OCI-LY7 (cell line): ENCODE measurements at regions not wholly inside any gene's neighbourhood (a gene's known extent, or its start where the extent isn't known, plus 50 kb on each side); places are given as distances from the start of the nearest gene placed in this dataset.

ENCODE experiments used
- BruUV-seq: library from RNA; stranded (reverse); fragments of 400-500 nt; replicated peaks from 2 replicates; lab custom pipeline; 2021; lab: Mats Ljungman, UMichigan
- CTCF ChIA-PET: fragments of 300-600 bp; sonication (Branson Sonifier 250); formaldehyde crosslinking; loops from one replicate; lab custom pipeline; 2022; ENCODE audit warnings: antibody characterized with exemption; ENCODE audit not compliant: unreplicated experiment; lab: Charles Lee
- POLR2A ChIA-PET: fragments of 300-600 bp; sonication (Branson Sonifier 250); formaldehyde crosslinking; loops from one replicate; lab custom pipeline; 2022; ENCODE audit warnings: antibody characterized with exemption; lab: Charles Lee
- DNase-seq: peaks from one replicate; pipeline ENCODE4 v3.0.0-alpha.2; 2015; ENCODE audit warnings: low spot score
- H2AFZ ChIP-seq: fragments of 200-600 bp; sonication (generic), shearing (Covaris generic); 2 replicates; pipeline ENCODE4 v1.6.1; 2014; ENCODE audit warnings: mild to moderate bottlenecking, antibody characterized with exemption, low read length, moderate library complexity
- H3K27ac ChIP-seq: fragments of 200-600 bp; sonication (generic); 2 replicates; pipeline ENCODE4 v1.5.1; 2014; ENCODE audit warnings: mixed run types, low read depth, mild to moderate bottlenecking, moderate library complexity, low read length, inconsistent platforms; ENCODE audit not compliant: poor library complexity, severe bottlenecking
- H3K36me3 ChIP-seq: fragments of 200-600 bp; sonication (generic); 2 replicates; pipeline ENCODE4 v1.6.1; 2014; ENCODE audit warnings: mild to moderate bottlenecking, antibody characterized with exemption, low read length, moderate library complexity, mixed read lengths; ENCODE audit not compliant: insufficient read depth
- H3K4me1 ChIP-seq: fragments of 200-600 bp; sonication (generic); 2 replicates; pipeline ENCODE4 v1.5.1; 2014; ENCODE audit warnings: mild to moderate bottlenecking, low read length; ENCODE audit not compliant: insufficient read depth, poor library complexity, severe bottlenecking
- H3K4me2 ChIP-seq: fragments of 200-600 bp; sonication (generic); 2 replicates; pipeline ENCODE4 v1.6.1; 2014; ENCODE audit warnings: mild to moderate bottlenecking, low read length
- H3K4me3 ChIP-seq: fragments of 200-600 bp; sonication (generic); 2 replicates; pipeline ENCODE4 v1.5.1; 2014; ENCODE audit warnings: mild to moderate bottlenecking, low read depth, low read length; ENCODE audit not compliant: poor library complexity, severe bottlenecking
- H3K79me2 ChIP-seq: fragments of 200-600 bp; sonication (generic); 2 replicates; pipeline ENCODE4 v1.6.1; 2016; ENCODE audit warnings: low read depth, mild to moderate bottlenecking, low read length, moderate library complexity, mixed read lengths; ENCODE audit not compliant: insufficient read depth
- H3K9me2 ChIP-seq: fragments of 200-600 bp; sonication (generic); 2 replicates; pipeline ENCODE4 v1.6.1; 2016; ENCODE audit warnings: mild to moderate bottlenecking, low read length, mixed read lengths; ENCODE audit not compliant: insufficient read depth
- H3K9me3 ChIP-seq: fragments of 200-600 bp; sonication (generic); 2 replicates; pipeline ENCODE4 v1.6.1; 2014; ENCODE audit warnings: mild to moderate bottlenecking, mixed run types, low read length, mixed read lengths
- H4K20me1 ChIP-seq: fragments of 200-600 bp; sonication (generic); 2 replicates; pipeline ENCODE4 v1.6.1; 2014; ENCODE audit warnings: mild to moderate bottlenecking, antibody characterized with exemption, low read length, moderate library complexity, mixed read lengths; ENCODE audit not compliant: insufficient read depth
- EZH2phosphoT487 ChIP-seq: fragments of 200-600 bp; sonication (generic); IDR thresholded peaks from 2 replicates; pipeline ENCODE4 v1.6.1; 2018; ENCODE audit warnings: low read depth, borderline replicate concordance, mild to moderate bottlenecking, mixed run types, antibody characterized with exemption, low read length, moderate library complexity, mixed read lengths
- intact Hi-C: fragments of 100-400 bp; cut with micrococcal nuclease; formaldehyde crosslinking; loops from one replicate; pipeline ENCODE4 v1.10.0; 2022; ENCODE audit not compliant: unreplicated experiment
- TF ChIP-seq, protein P1 (sequence below): fragments of 200-600 bp; sonication (generic); conservative IDR thresholded peaks from 2 replicates; pipeline ENCODE4 v1.5.1; 2014; ENCODE audit warnings: mild to moderate bottlenecking, antibody characterized with exemption, low read length, moderate library complexity, mixed read lengths

DNA sequence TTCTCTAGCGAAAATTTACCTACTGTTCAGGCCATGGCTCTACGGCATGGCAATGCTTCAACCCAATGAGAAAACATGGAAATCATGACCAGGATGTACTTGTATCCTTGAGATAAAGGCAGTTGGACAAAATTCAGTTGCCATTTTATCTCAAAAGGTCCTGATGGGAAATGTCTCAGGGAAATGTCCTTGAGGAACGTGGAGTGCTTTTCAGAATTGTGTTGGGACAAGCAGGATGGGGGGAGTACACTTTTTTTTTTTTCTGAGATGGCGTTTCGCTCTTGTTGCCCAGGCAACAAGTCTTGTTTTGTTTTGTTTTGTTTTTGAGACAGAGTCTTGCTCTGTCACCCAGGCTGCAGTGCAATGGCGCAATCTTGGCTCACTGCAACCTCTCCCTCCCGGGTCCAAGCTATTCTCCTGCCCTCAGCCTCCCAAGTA, 86.8 kb upstream of the EIF5 start:
- H4K20me1 ChIP-seq = no peaks in the 10 kb centered on the region
- H3K4me1 ChIP-seq = no peaks in the 10 kb centered on the region
- TF ChIP-seq EZH2phosphoT487 = no peak
- TF ChIP-seq, protein P1, sequence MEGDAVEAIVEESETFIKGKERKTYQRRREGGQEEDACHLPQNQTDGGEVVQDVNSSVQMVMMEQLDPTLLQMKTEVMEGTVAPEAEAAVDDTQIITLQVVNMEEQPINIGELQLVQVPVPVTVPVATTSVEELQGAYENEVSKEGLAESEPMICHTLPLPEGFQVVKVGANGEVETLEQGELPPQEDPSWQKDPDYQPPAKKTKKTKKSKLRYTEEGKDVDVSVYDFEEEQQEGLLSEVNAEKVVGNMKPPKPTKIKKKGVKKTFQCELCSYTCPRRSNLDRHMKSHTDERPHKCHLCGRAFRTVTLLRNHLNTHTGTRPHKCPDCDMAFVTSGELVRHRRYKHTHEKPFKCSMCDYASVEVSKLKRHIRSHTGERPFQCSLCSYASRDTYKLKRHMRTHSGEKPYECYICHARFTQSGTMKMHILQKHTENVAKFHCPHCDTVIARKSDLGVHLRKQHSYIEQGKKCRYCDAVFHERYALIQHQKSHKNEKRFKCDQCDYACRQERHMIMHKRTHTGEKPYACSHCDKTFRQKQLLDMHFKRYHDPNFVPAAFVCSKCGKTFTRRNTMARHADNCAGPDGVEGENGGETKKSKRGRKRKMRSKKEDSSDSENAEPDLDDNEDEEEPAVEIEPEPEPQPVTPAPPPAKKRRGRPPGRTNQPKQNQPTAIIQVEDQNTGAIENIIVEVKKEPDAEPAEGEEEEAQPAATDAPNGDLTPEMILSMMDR = no peak
- H3K9me2 ChIP-seq = no peaks in the 10 kb centered on the region
- intact Hi-C loops = no loop called here
- no peaks in the 10 kb centered on the region for H3K9me3 ChIP-seq
- H3K79me2 ChIP-seq = no peaks in the 10 kb centered on the region
- BruUV-seq = no TSS peak
- POLR2A ChIA-PET = no interaction called here
- H3K4me2 ChIP-seq = no peak overlapping the region
- H3K36me3 ChIP-seq = no peaks in the 10 kb centered on the region
- no peak for DNase-seq
- H3K27ac ChIP-seq = no peak overlapping the region
- CTCF ChIA-PET = no interaction called here
- no peak overlapping the region for H3K4me3 ChIP-seq
- H2AFZ ChIP-seq = no peak overlapping the region

DNA sequence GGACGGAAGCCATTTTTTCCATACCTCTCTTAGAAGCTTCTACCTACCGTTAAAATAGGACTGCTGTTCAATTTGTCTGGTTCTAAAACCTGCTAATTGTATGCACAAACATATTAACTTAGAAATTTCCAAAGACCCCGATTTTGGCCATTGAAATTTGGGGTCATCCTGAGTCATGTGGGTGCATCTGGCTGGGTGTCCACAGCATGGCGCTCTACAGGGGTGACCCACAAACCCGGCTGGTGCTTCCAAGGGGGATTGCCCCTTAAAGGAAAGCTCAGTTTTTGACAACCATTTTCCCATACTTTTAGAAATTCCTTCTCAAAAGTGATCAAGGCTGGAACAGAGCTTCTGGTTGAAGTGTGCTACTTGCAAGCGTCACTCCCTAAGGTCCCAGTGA, 83.9 kb upstream of the EIF5 start:
- BruUV-seq = no TSS peak
- Histone ChIP-seq H3K4me1 (no peaks in the 10 kb centered on the region), H3K4me2 (no peak overlapping the region), H4K20me1 (no peaks in the 10 kb centered on the region), H3K9me2 (no peaks in the 10 kb centered on the region), H2AFZ (no peak overlapping the region), H3K27ac (no peak overlapping the region), H3K79me2 (no peaks in the 10 kb centered on the region), H3K4me3 (no peak overlapping the region), H3K36me3 (no peaks in the 10 kb centered on the region), H3K9me3 (no peaks in the 10 kb centered on the region)
- TF ChIP-seq EZH2phosphoT487 = no peak
- TF ChIP-seq, protein P1 = no peak
- no peak for DNase-seq
- ChIA-PET CTCF (no interaction called here), POLR2A (interaction anchor here (0.5 kb wide), 1 partner anchor 22 kb away, joined by 4 read pairs; no protein-coding TSS in a partner anchor)
- intact Hi-C loops = no loop called here

DNA sequence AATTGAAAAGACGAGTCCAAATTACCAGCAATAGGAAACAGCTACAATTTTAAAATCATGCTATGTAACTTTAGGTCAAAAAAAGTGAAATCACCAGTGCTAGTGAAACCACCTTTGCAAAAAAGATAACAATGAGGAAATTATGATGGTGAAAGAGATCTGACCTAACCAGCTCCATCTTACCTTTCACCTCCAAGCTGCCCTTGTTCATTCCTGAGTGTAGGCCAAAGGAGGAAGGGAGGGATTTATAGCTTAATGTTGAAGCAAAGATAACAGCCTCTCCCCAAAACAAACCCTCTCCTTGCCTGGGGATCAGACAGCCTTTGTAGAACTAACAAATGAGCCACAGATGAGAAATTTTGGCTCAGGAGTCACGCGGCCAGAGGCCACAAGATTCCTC, 83.2 kb upstream of the EIF5 start:
- H2AFZ ChIP-seq = no peak overlapping the region
- POLR2A ChIA-PET = no interaction called here
- H3K9me3 ChIP-seq = no peaks in the 10 kb centered on the region
- no peak overlapping the region for H3K4me2 ChIP-seq
- BruUV-seq = no TSS peak
- no peak overlapping the region for H3K4me3 ChIP-seq
- no peaks in the 10 kb centered on the region for H3K79me2 ChIP-seq
- H4K20me1 ChIP-seq = no peaks in the 10 kb centered on the region
- no peak overlapping the region for H3K27ac ChIP-seq
- no peak for DNase-seq
- CTCF ChIA-PET = no interaction called here
- H3K36me3 ChIP-seq = no peaks in the 10 kb centered on the region
- H3K9me2 ChIP-seq = no peaks in the 10 kb centered on the region
- no peaks in the 10 kb centered on the region for H3K4me1 ChIP-seq
- TF ChIP-seq, protein P1 = no peak
- TF ChIP-seq EZH2phosphoT487 = no peak
- intact Hi-C loops = no loop called here
